Psoas muscle (tissue), 7 donors: ENCODE measurements at regions not wholly inside any gene's neighbourhood (a gene's known extent, or its start where the extent isn't known, plus 50 kb on each side); places are given as distances from the start of the nearest gene placed in this dataset.

Source experiments
- ATAC-seq, 4 donors: fragments of 200-7000 bp; cut with Tn5 transposase; one replicate each; pipeline ENCODE4 v1.9.1; 2020; ENCODE audit warnings: moderate library complexity in 3 of 4, mild to moderate bottlenecking in 2 of 4
- DNase-seq, 2 donors: peaks; one replicate each; pipeline ENCODE4 v3.0.0-alpha.2; 2020
- H3K27ac ChIP-seq: fragments of 200-600 bp; one replicate; pipeline ENCODE4 v1.8.0; 2022
- H3K27me3 ChIP-seq, 3 donors: fragments of 200-600 bp in 1 of 3; one replicate each; pipeline versions ENCODE4 v1.6.1 to v1.8.0; 2013 to 2022; ENCODE audit warnings: low read length in 2 of 3, mild to moderate bottlenecking in 2 of 3, moderate library complexity in 1 of 3; ENCODE audit not compliant: insufficient read depth in 3 of 3
- H3K36me3 ChIP-seq, 2 donors: fragments of 200-600 bp in 1 of 2; one replicate each; pipeline versions ENCODE4 v1.6.1 to v1.8.0; 2013 to 2022; ENCODE audit warnings: low read depth in 1 of 2, mild to moderate bottlenecking in 1 of 2, moderate library complexity in 1 of 2; ENCODE audit not compliant: insufficient read depth in 1 of 2
- H3K4me1 ChIP-seq: fragments of 200-600 bp; one replicate; pipeline ENCODE4 v1.8.0; 2022
- H3K4me3 ChIP-seq: fragments of 200-600 bp; one replicate; pipeline ENCODE4 v1.8.0; 2022; ENCODE audit warnings: mild to moderate bottlenecking
- H3K9me3 ChIP-seq: fragments of 200-600 bp; one replicate; pipeline ENCODE4 v1.8.0; 2022
- CTCF ChIP-seq: fragments of 200-600 bp; IDR thresholded peaks from one replicate; pipeline ENCODE4 v1.8.0; 2022; ENCODE audit warnings: antibody characterized with exemption
- WGBS, 3 donors: extraction: QIAGEN DNeasy Blood & Tissue Kit; methylation state at CpG; one replicate each; pipeline versions ENCODE4 v1.1.6 to v1.1.7; 2013; 5-methylcytosine and 5-hydroxymethylcytosine counted together
- intact Hi-C, 2 donors: fragments of 100-400 bp; cut with DNase I; formaldehyde crosslinking; loops; one replicate each; pipeline versions ENCODE4 v1.11.0 to v1.14.2; 2022
- donor health status: healthy with polysubstance abuse.
- donor health status: DM: no; HTN: no; CAD: no; lungs with moderate emphysema.
- donor health status: Bipolar disorder and iron deficiency.
- donor health status: healthy.
- donor health status: DM: yes; HTN: yes; CAD: no.
- donor health status: DM: no; HTN: no; CAD: no.
- donor health status: DM: yes; HTN: yes; CAD: no.

DNA sequence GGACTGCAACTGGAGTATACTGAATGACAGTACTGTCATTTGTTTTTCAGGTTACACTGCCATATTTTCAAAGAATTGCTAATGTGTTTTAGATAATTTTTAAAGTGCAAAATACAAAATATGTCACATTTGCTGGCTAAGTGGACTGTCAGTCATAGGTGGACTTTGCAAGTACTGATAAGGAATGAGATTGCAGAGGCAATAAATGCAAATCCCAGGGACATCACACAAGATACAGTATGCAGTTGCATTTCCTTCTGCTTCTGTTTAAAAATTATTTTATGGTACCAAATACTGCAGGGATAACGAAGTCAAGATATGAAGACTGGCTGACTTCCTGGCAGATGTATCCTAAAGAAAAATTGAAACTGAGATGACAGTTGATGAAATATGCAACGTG is 237.6 kb upstream of the MAGI2 start:
- 64 to 69% (median 68%) methylated on average over 2 of the region's 2 CpGs for WGBS, 3 donors
- no peak for ATAC-seq

DNA sequence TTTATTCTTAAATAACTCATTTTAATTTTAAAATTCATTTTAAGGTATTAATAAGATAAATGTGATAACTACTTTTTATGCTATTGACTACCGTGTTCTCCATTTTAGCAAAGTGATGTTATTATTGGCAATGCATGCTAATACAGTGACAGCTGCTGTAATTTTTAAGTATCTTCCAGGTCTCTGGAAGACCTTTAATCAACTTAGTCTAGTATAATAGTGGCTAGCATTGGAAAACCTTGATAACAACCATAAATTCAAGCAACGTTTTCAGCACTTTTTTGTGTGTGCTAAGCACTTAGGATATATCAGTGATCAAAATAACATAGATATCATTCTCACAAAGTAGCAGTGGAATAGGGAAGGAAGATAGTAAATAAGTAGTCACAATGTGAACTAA is 230.9 kb upstream of the MAGI2 start:
- no peak for TF ChIP-seq CTCF
- Histone ChIP-seq H3K9me3 (no peaks in the 10 kb centered on the region), H3K27ac (no peak overlapping the region), H3K36me3 (no peaks in the 10 kb centered on the region), H3K27me3 (no peaks in the 10 kb centered on the region), H3K4me3 (no peak overlapping the region), H3K4me1 (no peaks in the 10 kb centered on the region)
- 68 to 76% (median 70%) methylated on average over 2 of the region's 2 CpGs for WGBS, 3 donors
- intact Hi-C loops = no loop called here
- no peak for DNase-seq
- no peak for ATAC-seq

More for the DNA sequence above, 237.6 kb upstream of the MAGI2 start:
- H3K27ac ChIP-seq = no peak overlapping the region
- no peaks in the 10 kb centered on the region for H3K4me1 ChIP-seq
- no peak for DNase-seq
- no peak for TF ChIP-seq CTCF
- intact Hi-C loops = no loop called here
- H3K9me3 ChIP-seq = no peaks in the 10 kb centered on the region
- H3K4me3 ChIP-seq = no peak overlapping the region
- no peaks in the 10 kb centered on the region for H3K36me3 ChIP-seq
- no peaks in the 10 kb centered on the region for H3K27me3 ChIP-seq

DNA sequence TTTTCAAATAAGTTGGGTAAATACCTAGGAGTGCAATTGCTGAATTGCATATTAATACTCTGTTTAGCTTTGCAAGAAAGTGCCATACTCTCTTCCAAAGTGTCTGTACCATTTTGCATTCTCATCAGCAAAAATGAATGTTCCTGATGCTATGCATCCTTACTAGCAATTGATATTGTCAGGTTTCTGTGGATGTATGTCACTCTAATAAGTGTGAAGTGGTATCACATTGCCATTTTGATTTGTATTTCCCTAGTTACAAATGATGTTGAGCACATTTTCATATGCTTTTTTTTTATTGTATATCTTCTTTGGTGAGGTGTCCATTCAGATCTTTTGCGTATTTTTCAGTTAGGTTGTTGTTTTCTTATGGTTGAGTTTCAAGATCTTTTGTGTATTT is 230.4 kb upstream of the MAGI2 start:
- Histone ChIP-seq H3K9me3 (no peaks in the 10 kb centered on the region), H3K4me3 (no peak overlapping the region), H3K27ac (no peak overlapping the region), H3K4me1 (no peaks in the 10 kb centered on the region), H3K36me3 (no peaks in the 10 kb centered on the region), H3K27me3 (no peaks in the 10 kb centered on the region)
- intact Hi-C loops = no loop called here
- DNase-seq (no peak), ATAC-seq (no peak)
- 88 to 92% (median 91%) methylated on average over 1 of the region's 1 CpG for WGBS, 3 donors
- TF ChIP-seq CTCF = no peak

GRCh38 chr7:79683185-79683890 is 229.9 kb upstream of the MAGI2 start:
- ATAC-seq (no peak), DNase-seq (no peak)
- no peak overlapping the region for H3K27ac ChIP-seq
- no peaks in the 10 kb centered on the region for H3K9me3 ChIP-seq
- H3K36me3 ChIP-seq = no peaks in the 10 kb centered on the region
- 72 to 74% (median 72%) methylated on average over 3 of the region's 3 CpGs for WGBS, 3 donors
- no peaks in the 10 kb centered on the region for H3K27me3 ChIP-seq
- TF ChIP-seq CTCF = no peak
- intact Hi-C loops = no loop called here
- H3K4me1 ChIP-seq = no peaks in the 10 kb centered on the region
- H3K4me3 ChIP-seq = no peak overlapping the region

DNA sequence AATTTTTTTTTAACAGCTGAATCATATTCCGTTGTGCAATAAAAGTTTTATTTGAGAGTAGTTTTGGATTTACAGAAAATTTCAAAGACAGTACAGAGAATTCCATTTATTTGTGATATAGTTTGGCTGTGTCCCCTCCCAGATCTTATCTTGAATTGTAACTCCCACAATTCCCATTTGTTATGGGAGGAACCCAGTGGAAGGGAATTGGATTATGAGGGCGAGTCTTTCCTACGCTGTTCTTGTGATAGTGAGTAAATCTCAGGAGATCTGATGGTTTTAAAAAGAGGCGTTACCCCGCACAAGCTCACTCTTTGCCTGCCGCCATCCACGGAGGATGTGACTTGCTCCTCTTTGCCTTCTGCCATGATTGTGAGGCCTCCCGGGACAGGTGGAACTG is 228.0 kb upstream of the MAGI2 start:
- ATAC-seq = no peak
- no peaks in the 10 kb centered on the region for H3K36me3 ChIP-seq
- no peaks in the 10 kb centered on the region for H3K4me1 ChIP-seq
- H3K4me3 ChIP-seq = no peak overlapping the region
- no peak overlapping the region for H3K27ac ChIP-seq
- H3K27me3 ChIP-seq = no peaks in the 10 kb centered on the region
- no peak for DNase-seq
- intact Hi-C loops = no loop called here
- WGBS, 3 donors = 79 to 87% (median 80%) methylated on average over 8 of the region's 8 CpGs
- no peak for TF ChIP-seq CTCF
- no peaks in the 10 kb centered on the region for H3K9me3 ChIP-seq
